ENCODE measurements at regions not wholly inside any gene's neighbourhood (a gene's known extent, or its start where the extent isn't known, plus 50 kb on each side); places are given as distances from the start of the nearest gene placed in this dataset.

DNA sequence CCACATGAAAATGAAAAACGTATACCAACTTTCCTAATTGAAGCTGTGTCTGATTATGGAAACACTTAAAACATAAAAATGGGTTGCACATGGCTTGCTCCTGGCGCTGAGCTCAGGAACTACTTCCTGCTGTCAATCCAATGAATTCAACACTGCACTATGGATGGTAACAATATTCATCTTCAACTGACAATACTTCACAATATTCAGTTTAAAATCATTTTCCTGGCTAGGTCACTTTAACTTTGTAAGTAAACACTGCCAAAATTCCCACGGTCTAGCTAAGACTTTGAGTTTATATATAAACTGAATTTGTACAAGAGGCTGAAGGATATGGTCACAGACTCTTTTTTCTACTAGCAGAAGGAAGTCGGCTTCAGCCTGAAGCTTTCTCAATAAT lies 556.9 kb downstream of the TNS3 start:
- TF ChIP-seq POLR2A (IDR thresholded peaks at IDR 0.05) = no peak
- TF ChIP-seq, protein P1, sequence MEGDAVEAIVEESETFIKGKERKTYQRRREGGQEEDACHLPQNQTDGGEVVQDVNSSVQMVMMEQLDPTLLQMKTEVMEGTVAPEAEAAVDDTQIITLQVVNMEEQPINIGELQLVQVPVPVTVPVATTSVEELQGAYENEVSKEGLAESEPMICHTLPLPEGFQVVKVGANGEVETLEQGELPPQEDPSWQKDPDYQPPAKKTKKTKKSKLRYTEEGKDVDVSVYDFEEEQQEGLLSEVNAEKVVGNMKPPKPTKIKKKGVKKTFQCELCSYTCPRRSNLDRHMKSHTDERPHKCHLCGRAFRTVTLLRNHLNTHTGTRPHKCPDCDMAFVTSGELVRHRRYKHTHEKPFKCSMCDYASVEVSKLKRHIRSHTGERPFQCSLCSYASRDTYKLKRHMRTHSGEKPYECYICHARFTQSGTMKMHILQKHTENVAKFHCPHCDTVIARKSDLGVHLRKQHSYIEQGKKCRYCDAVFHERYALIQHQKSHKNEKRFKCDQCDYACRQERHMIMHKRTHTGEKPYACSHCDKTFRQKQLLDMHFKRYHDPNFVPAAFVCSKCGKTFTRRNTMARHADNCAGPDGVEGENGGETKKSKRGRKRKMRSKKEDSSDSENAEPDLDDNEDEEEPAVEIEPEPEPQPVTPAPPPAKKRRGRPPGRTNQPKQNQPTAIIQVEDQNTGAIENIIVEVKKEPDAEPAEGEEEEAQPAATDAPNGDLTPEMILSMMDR (IDR thresholded peaks at IDR 0.05) = no peak
